ENCODE measurements at regions not wholly inside any gene's neighbourhood (a gene's known extent, or its start where the extent isn't known, plus 50 kb on each side); places are given as distances from the start of the nearest gene placed in this dataset.
A peak's percentile ranks its signal among the peaks of the same experiment; 100 is the strongest.

GRCh38 chr5:175388531-175388930 is 55.5 kb downstream of the DRD1 start:
- DNase-seq: no peak

DNA sequence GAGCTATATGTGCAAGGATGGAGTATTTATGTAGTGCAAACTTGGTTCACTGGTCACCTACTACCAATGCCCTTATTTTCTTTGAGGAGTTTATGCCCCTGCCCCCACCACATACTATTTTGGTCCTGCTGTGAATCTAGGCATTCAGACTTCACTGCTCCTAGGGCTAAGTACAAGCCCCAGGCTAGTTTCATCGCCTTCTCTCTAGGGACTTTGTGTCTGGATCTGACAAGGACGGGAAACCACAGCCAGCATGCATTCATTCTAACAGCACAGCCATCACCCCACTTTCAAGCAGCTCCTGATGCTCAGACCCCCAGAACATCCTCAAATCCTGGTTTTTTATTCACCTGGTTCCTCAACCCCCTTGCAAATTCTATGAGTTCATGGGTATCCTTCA is 56.8 kb downstream of the DRD1 start:
- peak in 1 of 3 experiments; percentile 8 for DNase-seq

DNA sequence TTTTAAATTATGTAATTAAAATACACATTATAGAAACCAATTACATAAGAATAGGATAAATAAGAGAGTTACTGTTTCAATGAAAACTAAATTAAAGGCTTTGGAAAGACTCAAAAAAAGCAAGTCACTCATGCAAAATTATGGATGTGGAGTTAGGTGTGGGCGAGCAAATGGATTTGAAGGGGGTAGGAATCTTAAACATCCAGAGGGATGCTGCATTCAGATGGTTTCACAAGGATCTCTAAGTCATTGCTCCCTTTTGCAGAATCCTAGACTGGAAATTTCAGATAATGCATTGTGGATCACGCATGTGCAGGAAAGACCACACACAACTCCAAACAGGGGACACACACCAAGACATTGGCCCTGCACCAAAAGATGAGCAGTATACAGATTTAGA is 57.5 kb downstream of the DRD1 start:
- no peak for DNase-seq

DNA sequence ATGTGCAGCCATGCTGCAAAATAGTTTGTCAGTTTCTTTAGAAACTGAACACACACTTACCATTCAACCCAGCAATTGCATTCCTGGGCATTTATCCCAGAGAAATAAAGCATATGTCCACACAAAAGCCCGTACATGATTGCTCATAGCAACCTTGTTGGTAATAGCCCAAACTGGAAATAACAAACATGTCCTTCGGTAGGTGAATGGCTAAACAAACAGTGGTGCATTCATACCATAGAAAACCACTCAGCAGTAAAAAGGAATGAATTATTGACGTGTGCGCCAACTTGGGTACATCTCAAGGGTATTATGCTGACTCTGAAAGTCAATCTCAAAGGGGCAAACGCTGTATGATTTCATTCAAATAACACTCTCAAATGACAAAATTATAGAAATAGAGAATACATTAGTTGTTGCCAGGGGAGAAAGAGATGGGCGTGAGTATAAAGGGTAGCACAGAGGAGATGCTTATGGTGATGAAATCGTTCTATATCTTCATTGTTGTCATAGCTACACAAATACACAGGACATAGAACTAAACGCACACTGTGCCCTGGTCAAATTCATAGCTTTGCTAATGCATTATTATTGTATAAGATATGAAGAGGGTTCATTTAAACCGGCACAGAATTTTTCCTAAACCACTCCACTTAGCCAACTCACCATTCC is 58.2 kb downstream of the DRD1 start:
- peak; percentile 44 to 88 (median 77) for DNase-seq

- DNase-seq: peak in 1 of 3 experiments; percentile 4
Observed at GRCh38 chr5:175384724-175385552, 59.0 kb downstream of the DRD1 start.

GRCh38 chr5:175383350-175383749 is 60.6 kb downstream of the DRD1 start:
- peak; percentile 15 to 60 (median 59) for DNase-seq

DNA sequence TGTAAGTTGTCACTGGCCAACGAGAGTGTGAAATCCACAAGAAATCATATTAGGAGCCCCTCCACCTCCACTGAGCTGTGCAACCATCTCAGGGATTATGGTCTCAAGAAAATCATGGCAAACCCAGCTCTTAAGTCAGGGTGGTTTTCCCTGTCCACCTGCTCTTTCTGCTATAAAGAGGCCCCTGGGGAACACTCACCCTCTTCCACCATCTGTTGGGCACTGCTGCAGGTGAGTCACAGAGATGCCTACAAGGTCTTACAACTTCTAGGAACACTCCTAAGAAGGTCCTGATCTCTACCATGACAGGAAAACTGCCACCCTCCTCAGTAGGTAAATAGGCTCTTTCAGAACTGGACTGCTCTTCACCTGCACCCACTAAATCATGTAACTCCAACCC is 61.8 kb downstream of the DRD1 start:
- peak in 2 of 3 experiments; percentile 3 to 22 for DNase-seq

- DNase-seq: peak in 1 of 3 experiments; percentile 7
Observed at GRCh38 chr5:175381130-175381529, 62.9 kb downstream of the DRD1 start.

DNA sequence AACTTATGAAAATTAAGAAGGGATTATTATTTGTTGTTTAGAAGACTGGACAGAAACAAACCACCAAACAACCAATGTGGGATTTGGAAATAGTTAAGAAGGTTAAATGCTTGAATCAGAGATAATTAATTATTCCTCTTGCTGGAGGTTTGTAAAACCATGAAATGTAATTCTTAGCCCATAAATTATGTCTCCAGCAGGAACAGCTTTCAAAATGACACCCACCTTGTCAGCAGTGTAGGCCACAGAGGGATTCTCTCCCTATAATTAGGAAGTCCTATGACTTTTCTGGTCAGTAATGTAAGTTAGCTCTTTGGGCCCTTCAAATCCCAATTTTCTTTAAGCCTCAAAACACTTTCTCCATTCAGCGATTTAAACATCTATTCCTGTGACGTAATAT is 63.3 kb downstream of the DRD1 start:
- no peak for DNase-seq

- DNase-seq: no peak
Observed at GRCh38 chr5:175379867-175380266, 64.1 kb downstream of the DRD1 start.

DNA sequence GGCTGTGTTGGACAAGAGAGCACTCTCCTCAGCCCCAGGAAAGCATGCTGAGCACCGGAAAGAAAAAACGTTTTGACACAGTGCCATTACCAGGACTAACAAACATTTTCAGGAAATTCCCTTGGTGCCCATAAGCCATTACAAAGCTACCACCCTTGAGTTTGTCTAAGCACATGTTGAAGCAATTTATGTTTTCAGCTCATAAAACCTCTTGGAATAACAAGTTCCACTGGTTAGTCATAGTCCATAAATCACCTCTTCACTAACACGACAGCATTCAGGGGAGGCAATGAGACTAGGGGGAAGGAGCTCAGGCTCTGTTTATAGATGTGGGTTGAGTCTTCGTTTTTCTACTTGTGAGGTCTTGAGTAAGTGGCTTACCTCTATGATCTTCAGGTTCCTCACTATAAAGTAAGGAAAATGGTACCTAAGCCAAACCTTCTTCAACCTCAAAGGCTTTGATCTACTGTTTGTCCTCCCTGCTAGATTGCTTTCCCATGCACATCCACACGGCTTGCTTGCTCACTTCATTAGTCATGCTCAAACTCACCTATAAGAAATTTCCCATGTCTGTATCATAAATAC is 65.4 kb downstream of the DRD1 start:
- DNase-seq: peak; percentile 17 to 92 (median 66)

GRCh38 chr5:175377816-175378215 is 66.2 kb downstream of the DRD1 start:
- no peak for DNase-seq

DNA sequence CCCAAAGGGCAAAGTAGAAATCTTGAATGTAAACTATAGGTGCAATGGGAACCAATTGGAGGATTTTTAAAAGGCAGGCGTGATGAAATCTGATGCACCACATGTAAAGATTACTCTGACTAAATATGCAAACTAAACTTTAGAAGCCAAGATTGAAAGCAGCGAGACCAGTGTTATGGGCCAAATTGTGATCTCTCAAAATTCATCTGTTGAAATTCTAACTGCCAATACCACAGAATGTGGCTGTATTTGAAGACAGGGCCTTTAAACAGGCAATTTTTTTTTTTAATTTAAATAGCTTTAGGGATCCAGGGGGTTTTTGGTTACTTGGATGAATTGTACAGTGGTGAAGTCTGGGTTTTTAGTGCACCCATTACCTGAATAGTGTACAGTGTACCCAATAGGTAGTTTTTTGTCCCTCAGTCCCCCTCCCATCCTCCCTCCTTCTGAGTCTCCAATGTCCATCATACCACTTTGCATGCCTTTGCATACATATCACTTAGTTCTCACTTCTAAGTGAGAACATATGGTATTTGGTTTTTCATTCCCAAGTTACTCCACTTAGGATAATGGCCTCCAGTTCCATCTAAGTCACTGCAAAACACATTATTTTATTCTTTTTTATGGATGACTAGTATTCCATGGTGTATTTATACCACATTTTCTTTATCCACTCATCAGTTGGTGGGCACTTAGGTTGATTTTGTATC is 69.7 kb downstream of the DRD1 start:
- no peak for DNase-seq

- peak in 1 of 3 experiments; percentile 32 for DNase-seq
Observed at GRCh38 chr5:175365866-175366265, 78.1 kb downstream of the DRD1 start.

GRCh38 chr5:175363300-175363699 is 80.7 kb downstream of the DRD1 start:
- DNase-seq: peak in 1 of 3 experiments; percentile 43

DNA sequence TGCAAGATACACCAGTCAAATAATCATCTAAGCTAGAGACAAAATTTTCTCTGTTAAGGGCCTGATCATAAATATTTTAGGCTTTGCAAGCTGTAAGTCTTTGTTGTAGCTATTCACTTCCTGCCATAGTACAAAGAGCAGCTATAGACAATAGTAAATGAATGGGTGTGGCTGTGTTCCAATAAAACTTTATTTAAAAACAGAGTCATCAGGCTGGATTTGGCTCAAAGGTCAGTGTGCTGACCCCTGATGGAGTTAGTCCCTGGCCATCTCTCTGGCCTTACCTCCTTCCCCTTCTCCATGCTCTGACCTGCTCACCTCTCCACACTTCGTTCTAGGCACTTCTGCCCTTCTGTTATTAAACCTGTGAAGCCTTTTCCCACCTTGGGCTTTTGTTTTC is 86.0 kb downstream of the DRD1 start:
- DNase-seq: no peak

GRCh38 chr5:175356428-175356827 is 87.6 kb downstream of the DRD1 start:
- no peak for DNase-seq

DNA sequence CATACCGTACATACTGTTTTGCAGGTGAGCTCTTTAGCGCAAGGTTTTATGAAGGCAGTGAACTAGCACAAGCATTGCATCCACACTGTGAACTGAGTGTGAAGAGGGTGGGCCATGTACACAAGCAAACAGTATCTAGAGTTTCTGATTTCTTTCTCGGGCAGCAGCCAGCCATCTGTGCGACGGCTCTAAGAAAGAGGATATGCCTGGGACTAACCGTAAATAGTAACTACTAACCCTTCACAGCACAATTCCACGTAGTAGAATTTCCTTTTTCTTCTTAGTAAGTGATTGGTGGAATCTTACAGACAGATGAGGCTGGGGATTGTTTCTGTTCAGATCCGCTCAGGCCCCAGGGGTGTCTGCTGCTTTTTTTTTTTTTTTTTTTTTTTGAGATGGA is 89.0 kb downstream of the DRD1 start:
- peak in 1 of 3 experiments; percentile 22 for DNase-seq

GRCh38 chr5:175353926-175354325 is 90.1 kb downstream of the DRD1 start:
- no peak for DNase-seq

GRCh38 chr5:175351897-175352590 is 91.9 kb downstream of the DRD1 start:
- no peak for DNase-seq

- no peak for DNase-seq
Observed at GRCh38 chr5:175351126-175351525, 92.9 kb downstream of the DRD1 start.

GRCh38 chr5:175347931-175348330 is 96.1 kb downstream of the DRD1 start:
- no peak for DNase-seq

GRCh38 chr5:175347027-175347426 is 97.0 kb downstream of the DRD1 start:
- DNase-seq: peak in 1 of 3 experiments; percentile 34
